ENCODE measurements at regions not wholly inside any gene's neighbourhood (a gene's known extent, or its start where the extent isn't known, plus 50 kb on each side); places are given as distances from the start of the nearest gene placed in this dataset.

DNA sequence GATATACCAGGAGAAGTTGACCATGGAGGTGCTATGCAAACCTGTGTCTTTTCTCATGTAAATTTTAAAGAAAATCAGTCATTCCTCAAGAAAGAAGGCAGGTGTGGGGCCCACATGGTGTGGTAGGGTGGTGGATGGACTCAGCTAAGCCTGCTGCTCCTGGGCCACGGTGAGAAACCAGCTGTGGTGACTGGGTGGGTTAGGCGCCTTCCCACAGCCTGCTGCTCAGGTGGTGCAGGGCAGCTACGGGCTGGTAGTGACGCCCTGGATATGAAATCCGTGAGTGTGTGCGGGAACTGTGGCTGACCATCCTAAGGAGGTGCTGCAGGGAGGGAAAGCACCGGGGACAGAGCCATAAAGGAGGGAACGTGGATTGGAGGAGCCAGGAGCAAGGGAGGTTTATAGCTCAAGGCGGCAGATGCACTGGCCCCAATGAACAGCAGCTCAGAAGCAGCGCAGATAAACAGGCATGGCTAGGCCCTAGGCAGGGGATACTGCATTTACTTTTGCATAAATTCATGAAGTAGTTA, 408.8 kb downstream of the FUT8 start:
- H3K18ac ChIP-seq (ENCODE audit: low read depth, low read length) = no peak overlapping the region
- 70% methylated on average over 8 of the region's 10 CpGs; no CpG with 5 or more reads in 1 of the 2 experiments for WGBS, 2 experiments (ENCODE audit: extremely low coverage in 2 of 2, insufficient read length in 1 of 2)

More for the DNA sequence above, 408.8 kb downstream of the FUT8 start:
- no peak overlapping the region for H4K8ac ChIP-seq (ENCODE audit: low read depth in 2 of 2, low read length in 2 of 2)
- no peaks in the 10 kb centered on the region for H4K20me1 ChIP-seq (ENCODE audit: insufficient read depth, low read length)
- H3K14ac ChIP-seq (replicated peaks; ENCODE audit: low read depth, low read length) = no peak overlapping the region
- H3K56ac ChIP-seq (ENCODE audit: extremely low read depth, insufficient read depth, low read length) = no peak overlapping the region
- H3K23ac ChIP-seq (ENCODE audit: low read depth, low read length) = no peak overlapping the region
- no peak overlapping the region for H2AK9ac ChIP-seq (replicated peaks; ENCODE audit: low read depth, low read length, poor library complexity)
- CTCF ChIA-PET = no interaction called here
- TF ChIP-seq CHD1 (IDR thresholded peaks at IDR 0.05; ENCODE audit: low read depth, low read length) (no peak), MAFK (IDR thresholded peaks at IDR 0.05; ENCODE audit: low read depth, low read length) (no peak), RAD21 (IDR thresholded peaks at IDR 0.05; ENCODE audit: low read length) (no peak), SMC3 (IDR thresholded peaks at IDR 0.05; ENCODE audit: low read depth, low read length) (no peak)
- TF ChIP-seq, protein P1, sequence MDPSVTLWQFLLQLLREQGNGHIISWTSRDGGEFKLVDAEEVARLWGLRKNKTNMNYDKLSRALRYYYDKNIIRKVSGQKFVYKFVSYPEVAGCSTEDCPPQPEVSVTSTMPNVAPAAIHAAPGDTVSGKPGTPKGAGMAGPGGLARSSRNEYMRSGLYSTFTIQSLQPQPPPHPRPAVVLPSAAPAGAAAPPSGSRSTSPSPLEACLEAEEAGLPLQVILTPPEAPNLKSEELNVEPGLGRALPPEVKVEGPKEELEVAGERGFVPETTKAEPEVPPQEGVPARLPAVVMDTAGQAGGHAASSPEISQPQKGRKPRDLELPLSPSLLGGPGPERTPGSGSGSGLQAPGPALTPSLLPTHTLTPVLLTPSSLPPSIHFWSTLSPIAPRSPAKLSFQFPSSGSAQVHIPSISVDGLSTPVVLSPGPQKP (IDR thresholded peaks at IDR 0.05; ENCODE audit: borderline replicate concordance, low read depth, low read length) = no peak
- in situ Hi-C loops (cut with MboI; ENCODE audit: low sequenced_read_pairs) (no loop called here), intact Hi-C loops (cut with micrococcal nuclease) (loop anchor here (10.0 kb wide), 1 partner anchor 134 kb away; no protein-coding TSS in a partner anchor), dilution Hi-C loops (cut with HindIII; ENCODE audit: low sequenced_read_pairs, unreplicated experiment) (no loop called here)
- H3K4me2 ChIP-seq (ENCODE audit: low read depth, low read length) = no peak overlapping the region
- no peak overlapping the region for H4K91ac ChIP-seq (ENCODE audit: insufficient read depth, low read depth, low read length)
- no peak overlapping the region for H2BK120ac ChIP-seq (ENCODE audit: low read depth, low read length)
- H3K27me3 ChIP-seq (ENCODE audit: control insufficient read depth, insufficient read depth, low read length) = peaks cover 27% of the 10 kb centered on the region
- no peak overlapping the region for H2BK15ac ChIP-seq (ENCODE audit: low read depth, low read length)
- ATAC-seq (ENCODE audit: low read depth) = no peak
- no peak overlapping the region for H2BK5ac ChIP-seq (ENCODE audit: low read depth, low read length, poor library complexity, severe bottlenecking)
- H3K4me3 ChIP-seq (ENCODE audit: insufficient read depth, low read depth, low read length) = no peak overlapping the region
- H3K79me1 ChIP-seq (ENCODE audit: low read depth in 1 of 2, low read length in 2 of 2) = no peaks in the 10 kb centered on the region
- H3K4me1 ChIP-seq (ENCODE audit: control insufficient read depth, insufficient read depth, low read length) = no peaks in the 10 kb centered on the region
- H3K9me3 ChIP-seq (ENCODE audit: control insufficient read depth, insufficient read depth, low read length) = no peaks in the 10 kb centered on the region
- H3K27ac ChIP-seq (ENCODE audit: insufficient read depth, low read length) = no peak overlapping the region
- H3K9me1 ChIP-seq (ENCODE audit: insufficient read depth, low read length) = peaks cover 12% of the 10 kb centered on the region
- POLR2A ChIA-PET (ENCODE audit: unreplicated experiment) = no interaction called here
- no peak overlapping the region for H4K5ac ChIP-seq (ENCODE audit: low read depth, low read length)
- no peak overlapping the region for H3K4ac ChIP-seq (ENCODE audit: low read depth, low read length)
- no peak overlapping the region for H2AFZ ChIP-seq (replicated peaks; ENCODE audit: low read length, poor library complexity)
- no peaks in the 10 kb centered on the region for H3K36me3 ChIP-seq (ENCODE audit: control insufficient read depth, insufficient read depth, low read length)
- no TSS peak for BruUV-seq (replicated peaks)
- H2AK5ac ChIP-seq (ENCODE audit: low read depth, low read length) = no peak overlapping the region
- no peak overlapping the region for H2BK20ac ChIP-seq (ENCODE audit: low read depth, low read length)
- DNase-seq = no peak
- H3K9ac ChIP-seq (ENCODE audit: low read depth, low read length) = no peak overlapping the region
